Ammon's horn (tissue), 1 donor: ENCODE measurements at regions not wholly inside any gene's neighbourhood (a gene's known extent, or its start where the extent isn't known, plus 50 kb on each side); places are given as distances from the start of the nearest gene placed in this dataset.

Experiments used
- DNase-seq: peaks from one replicate; pipeline ENCODE4 v3.0.0-alpha.2; 2016; ENCODE audit warnings: low spot score

DNA sequence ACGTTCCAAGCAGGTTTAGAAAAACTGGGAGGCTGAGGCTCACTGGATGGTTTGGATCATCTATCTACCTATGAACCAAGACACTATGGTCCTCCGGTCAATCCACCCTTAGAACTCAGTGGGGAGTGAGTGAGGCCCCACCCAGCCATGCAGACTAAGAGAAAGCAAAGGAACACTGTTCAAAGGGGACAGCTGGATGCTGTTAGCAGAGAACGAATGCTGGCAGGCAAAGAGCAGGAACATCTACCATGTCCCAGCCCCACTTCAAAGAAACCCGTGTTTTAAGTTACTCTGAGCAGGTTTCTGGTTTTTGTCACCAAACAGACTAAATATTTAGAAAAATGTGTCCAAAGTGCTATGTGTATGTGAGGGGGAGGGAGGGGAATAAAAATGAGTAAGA is 183.4 kb upstream of the XYLT1 start:
- no peak for DNase-seq

DNA sequence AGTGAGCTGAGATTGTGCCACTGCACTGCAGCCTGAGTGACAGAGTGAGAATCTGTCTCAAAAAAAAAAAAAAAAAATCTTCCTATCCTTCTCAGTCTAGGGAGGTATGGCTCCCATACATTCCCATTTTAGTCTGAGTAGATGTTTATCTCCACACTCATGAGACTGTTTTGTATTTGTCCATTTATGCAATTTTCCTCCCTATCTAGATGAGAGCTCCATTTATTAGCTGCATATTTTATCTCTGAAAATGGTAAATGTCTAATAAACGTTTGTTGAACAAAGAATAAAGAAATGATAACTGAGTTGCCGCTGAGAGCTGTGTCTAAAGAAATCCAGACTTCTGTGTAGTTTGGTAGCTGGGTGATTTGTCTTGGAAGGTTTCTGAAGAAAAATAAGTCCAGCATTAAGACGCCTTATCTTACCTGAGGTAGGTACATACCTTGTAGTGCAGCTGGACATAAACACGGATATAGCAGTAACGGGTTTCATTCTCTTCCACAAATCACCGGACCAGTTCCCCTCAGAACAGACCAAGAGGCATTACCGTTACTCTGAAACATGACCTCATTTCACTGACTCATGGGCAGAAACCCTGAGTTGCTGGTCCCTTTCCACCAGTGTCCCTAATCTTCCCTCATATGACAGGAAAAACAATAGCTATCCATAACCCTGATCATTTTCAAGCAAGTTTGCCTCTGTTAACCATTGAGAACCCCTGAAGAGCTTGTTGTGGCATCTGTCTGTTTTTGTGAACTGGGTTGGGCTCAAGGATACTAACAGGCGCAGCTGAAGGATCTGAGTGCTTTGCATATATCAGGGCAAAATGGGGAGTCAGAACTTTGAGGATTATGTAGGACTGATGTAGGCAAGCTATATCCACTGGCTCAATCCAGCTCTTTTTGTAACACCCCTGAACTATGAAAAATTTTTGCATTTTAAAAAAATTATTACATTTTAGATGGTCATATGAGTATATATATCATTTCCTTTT is 177.4 kb upstream of the XYLT1 start:
- no peak for DNase-seq

DNA sequence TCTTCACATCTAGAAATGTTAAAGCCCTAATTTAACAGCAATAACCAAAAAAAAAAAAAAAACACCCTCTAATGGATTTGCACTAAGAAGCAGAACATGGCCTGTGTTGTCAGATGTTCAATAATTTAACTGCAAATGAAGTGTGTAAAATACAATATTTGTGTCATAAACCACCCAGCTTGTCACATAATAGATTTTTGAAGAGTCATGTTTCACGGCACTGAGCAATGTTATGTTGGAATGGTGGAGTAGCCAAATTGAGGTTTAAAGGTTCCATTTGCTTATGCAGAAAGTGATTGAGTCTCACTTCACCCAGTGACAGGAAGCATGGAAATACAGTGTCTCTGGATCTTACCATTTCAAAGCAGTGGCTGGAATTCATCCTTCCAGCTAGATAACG is 173.2 kb upstream of the XYLT1 start:
- no peak for DNase-seq

DNA sequence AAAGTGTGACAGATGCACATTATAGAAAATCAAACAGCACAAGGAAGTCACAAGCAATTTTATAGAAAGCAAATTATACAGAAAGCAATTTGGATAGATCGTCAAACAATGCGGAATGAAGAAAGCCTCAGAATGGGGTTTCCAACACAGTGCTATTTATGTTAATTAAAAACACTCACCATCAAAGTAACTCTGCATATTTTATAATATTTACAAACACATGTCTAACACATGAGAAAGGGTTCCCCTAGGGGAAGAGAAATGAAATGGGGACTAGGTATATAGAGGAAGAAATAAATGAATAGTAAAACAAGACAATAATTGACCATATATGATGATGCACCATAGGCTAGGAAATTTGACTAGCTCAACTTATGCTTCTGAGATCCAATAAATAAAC is 171.2 kb upstream of the XYLT1 start:
- DNase-seq: no peak

DNA sequence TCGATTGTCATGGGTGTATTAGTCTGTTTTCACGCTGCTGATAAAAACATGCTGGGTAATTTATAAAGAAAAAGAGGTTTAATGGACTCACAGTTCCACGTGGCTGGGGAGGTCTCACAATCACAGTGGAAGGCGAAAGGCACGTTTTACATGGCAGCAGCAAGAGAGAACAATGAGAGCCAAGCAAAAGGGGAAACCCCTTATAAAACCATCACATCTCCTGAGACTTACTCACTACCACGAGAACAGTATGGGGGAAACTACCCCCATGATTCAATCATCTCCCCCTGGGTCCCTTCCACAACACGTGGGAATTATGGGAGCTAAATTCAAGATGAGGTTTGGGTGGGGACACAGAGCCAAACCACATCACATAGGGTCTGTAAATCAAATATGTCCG is 167.4 kb upstream of the XYLT1 start:
- DNase-seq: no peak

DNA sequence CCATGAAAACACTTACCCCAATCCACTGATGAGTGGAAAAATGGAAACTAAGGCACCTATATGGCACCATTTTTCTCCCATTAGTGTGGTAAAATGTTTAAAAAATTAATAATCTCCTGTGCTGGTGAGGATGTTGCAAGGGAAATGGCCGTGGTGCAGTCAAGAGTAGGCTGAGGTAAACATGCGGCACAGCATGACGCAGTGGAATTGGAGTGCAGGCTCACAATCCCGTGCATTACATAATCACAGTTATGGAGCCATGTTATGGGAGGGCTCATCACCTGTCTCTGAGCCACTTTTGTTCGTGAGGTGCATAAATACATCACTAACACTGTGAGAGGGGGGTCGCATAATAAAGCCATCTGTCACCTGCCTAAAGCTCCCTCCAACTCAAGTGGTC is 164.4 kb upstream of the XYLT1 start:
- DNase-seq: no peak

DNA sequence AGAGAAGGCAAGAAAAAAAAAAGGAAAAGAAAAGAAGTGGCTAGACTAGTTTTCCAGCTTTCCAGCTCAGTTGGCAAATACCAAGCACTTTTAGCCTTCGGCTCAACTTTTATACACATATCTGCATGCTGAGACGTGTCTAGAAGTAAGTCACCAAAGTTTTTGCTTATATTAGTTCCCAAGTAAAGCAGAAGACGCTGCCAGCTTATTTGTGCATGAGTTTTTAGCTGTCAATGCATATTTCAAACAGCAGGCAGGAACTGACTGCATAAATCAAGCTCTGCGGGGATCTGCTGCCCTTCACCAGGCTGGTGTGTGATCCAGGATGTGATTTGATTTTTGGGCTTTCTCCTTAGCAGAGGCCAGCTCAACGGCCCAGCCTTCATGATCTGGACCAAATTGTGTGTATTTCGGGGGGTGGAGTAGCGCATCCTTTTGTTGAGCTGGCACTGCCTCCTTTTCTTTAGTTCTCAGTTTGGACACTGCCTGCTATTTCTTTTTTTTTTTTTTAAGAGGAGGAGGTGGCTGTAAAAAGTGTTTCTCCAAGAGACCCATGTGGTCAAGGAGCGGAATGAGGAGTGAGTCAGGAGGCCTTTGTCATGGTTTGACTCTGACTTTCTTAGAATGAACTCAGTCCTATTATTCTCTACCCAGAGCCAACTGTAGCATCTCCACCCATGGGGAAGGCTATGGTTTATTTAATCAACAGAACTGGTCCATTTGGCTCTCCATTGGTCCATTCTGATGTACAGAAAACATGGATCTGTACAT is 162.6 kb upstream of the XYLT1 start:
- no peak for DNase-seq

DNA sequence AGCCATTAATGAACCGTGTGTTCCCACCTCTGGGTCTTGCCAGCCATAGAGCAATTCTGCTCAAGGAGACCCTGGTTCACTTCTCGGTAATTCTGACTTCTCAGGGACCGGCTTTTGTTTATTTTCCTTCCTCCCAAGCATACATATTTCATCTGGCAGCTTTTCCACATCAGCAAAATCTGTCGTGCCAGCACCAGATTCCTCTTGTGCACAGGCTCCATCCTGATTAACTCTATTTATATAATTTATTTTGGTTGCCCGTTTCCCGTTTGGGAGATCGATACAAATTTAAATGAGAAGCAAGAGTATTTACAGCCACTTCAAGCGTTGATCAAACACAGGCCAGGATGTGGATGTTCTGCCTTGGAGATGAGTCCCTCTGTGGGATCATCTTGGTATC is 161.9 kb upstream of the XYLT1 start:
- no peak for DNase-seq

DNA sequence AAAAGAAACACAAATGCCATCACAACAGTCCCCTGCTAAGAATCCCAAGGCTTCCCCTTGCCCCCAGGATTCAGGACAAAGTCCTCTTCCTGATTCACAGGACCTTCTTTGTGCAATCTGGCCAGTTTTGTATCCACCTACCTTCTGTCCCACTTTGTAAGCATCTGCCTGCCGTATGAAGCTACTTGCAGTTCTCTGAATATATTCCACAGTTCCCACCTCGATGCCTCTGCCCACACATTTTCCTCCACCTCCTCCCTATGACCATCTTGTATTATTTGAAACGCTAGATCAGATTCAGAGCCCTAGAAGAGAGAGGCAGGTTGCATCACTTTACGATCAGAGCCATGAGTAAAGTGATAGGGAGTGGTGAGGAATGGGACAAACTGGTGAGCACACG is 159.2 kb upstream of the XYLT1 start:
- peak; percentile 13 for DNase-seq

DNA sequence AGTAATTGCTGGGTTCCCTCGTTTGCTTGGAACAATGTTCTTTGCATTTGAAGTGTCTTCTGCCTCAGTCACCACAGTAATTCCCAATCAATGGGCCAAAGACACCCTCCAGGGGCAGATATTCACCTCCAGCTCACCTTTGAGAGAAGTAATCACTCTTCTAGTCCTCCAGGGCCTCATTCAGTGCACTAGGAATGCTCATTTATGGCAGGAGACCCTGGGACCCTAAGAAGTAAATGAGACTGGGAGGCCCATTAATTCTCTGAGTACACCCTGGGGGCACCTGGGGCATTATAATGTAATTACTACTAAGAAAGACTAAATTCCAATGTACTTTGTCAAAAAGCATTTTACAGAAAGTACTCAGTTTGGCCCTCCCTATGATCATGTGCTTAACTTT is 158.2 kb upstream of the XYLT1 start:
- no peak for DNase-seq

DNA sequence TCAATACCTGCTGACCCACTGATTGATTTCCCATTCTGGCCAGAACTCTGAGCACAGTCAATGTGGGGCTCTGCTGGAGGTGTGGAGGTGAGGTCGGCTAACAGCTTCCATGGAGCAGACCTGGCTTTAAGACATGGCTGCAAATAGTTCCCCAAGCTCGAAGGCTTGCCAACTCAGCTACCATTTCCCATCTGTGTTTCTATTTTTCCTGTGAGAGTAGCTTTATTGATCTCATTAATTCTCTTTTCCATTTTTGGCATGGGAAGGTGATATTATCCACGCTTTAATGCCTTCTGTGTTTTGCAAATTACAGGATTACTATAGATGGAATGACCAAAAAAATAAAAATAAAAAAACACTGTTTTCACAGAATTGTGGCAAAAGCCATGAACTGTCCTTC is 151.6 kb upstream of the XYLT1 start:
- DNase-seq: peak; percentile 4

DNA sequence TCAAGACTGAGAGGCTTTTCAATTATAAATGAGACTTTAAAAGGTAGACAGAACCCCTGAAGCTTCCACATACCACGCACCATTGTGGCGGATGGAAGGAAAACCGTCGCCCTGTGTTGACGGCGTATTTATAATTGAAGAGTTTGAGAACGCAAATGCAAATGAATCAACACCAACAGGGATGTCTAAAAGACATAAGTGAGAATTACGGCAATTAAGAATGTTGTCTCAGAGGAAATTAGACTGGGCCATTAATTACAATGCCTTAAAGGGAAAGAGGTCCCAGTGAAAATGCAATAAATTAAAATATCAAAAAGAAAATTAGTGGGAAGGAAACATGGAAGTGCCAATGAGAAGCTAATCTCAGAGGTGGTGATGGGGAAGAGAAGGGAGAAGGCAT is 148.5 kb upstream of the XYLT1 start:
- no peak for DNase-seq

DNA sequence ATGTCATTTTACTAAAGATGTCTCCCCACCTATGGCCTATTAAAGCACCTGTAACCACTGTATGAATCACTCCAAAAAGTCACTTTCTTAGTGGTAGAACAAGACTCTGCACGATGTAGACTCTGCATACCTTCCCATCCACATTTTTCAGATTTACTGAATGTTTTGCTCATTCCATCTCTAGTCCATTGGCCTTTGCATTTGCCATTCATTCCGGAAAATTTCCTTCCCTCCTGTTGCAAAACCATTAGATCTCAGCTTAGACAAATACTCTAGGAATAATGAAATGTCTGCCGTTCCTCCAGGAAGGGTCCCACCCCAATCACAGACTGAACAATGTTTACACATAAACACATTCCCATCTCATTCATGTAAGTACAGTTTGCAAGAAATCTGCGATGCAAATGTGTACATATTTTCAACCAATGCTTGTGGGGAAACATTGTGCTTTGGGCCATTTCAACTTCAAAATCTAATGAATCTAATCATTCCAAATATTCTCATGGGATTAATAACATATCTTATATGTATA is 146.3 kb upstream of the XYLT1 start:
- DNase-seq: no peak

DNA sequence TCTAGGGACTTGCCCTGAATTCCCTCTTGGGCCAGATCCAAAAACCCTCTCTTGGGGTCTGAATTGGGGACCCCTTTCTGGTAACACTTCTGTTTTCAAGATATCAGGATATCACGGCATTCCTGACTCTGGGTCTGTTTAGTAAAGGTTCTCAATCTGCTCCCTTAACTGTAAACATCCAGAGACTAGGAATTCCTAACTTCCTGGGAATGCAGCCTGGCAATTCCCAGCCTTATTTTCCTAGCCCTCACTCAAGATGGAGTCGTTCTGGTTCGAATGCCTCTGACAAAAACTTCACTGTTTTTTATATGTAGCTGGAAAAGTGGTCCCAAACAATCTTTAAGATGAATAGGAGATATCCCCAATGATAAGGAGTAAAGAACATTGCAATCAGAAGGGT is 141.6 kb upstream of the XYLT1 start:
- DNase-seq: no peak

DNA sequence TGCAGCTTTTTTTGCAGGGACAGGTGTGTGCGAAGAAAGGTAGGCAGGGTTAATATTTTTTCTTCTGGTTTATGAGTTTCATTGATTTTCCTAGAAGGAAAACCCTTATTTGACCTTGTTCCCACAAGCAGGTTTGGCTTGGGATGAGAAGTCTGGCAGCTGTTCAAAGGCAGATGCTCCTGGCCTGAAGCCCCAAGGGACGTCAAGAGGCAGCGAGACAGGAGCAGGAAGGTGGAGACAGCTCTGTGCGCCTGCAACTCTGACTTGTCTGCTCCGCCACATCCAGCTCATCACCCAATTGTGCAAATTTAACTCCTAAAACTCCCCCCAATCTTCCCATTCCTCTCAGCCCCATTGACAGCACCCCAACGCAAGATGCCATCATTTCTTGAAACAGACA is 136.8 kb upstream of the XYLT1 start:
- DNase-seq: no peak

DNA sequence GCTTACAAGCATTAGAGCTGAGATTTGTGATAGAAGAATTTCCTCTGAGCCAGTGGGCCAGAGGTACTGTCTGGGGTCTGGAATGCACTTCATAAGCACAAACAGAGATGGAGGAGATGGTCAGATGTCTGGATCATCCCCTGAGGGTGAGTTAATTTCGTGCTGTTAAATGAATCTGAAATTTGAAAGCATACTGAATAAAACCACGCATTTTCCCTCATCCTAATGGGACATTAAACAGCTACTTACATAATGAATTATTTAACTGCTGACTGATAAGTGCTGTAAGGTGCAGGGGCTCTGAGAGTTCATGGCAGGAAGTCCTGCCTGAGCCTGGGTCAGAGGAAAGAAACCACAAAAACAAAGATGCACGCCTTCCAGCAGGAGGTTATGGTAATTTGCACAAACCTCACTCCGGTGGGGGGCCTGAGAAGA is 136.3 kb upstream of the XYLT1 start:
- DNase-seq: no peak

DNA sequence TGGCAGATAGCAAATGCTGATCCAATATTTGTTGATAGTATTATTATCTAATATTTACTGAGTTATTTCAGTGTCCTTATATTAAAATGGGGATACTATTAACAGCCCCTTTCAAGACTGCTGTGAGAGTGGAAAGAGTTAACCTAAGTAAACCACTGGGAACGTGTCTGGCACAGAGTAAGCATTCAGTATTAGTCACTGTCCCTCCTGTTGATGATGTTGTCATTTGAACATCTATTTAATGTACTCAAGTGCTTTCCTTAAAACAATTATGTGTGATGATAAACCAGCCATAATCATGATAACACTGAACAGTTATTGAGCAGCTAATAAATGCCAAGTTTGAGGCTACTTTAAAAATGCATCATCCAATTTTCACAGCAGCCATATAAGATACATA is 135.7 kb upstream of the XYLT1 start:
- no peak for DNase-seq

DNA sequence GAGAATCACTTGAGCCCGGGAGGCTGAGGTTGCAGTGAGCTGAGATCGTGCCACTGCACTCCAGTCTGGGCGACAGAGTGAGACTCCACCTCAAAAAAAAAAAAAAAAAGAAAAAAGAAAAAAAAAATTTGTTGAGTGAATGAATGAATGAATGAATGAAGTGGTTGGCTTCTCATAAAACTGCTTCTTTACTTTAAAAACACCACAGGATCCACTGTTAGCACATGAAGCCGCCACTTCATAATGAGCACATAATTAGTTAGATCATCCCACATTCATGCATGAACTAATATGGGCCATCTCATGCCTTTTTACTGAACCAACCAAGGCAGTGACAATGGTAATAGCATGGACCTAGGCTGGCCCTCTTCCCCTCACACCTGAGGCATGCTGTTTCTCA is 135.0 kb upstream of the XYLT1 start:
- DNase-seq: no peak

DNA sequence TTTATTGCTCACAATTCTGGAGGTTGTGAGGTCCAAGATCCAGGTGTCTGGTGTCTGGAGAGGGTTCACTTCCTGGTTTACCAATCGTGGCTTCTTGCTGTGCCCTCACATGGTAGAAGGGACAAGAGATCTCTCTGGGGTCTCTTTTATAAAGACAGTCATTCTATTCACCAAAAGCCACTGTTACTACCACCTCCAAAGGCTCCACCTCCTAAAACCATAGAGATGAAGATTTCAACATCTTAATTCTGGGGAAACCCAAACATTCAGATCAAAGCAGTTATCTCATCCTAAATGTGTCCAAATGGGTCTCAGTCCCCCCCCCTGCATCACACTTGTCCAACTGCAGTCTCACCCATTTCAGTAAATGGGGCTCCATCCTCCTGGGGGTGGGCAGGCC is 132.9 kb upstream of the XYLT1 start:
- no peak for DNase-seq

DNA sequence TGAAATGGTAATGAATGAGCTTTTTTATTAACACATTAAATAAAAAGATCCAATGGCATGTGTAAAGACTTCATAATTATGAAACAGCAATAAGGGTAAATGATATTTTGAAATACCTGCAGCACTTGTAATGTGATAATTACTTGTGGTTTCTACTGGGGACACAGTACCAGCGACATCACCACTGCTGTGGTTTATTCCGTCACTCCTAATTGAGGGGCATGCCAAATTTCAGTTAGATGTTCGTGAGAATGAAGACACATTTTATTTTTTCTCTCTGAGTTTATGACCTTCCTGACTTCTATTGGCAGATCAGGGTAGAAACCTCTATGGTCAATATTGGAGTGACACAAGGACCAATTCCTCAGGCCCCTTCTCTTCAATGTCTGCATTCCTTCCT is 131.9 kb upstream of the XYLT1 start:
- no peak for DNase-seq

DNA sequence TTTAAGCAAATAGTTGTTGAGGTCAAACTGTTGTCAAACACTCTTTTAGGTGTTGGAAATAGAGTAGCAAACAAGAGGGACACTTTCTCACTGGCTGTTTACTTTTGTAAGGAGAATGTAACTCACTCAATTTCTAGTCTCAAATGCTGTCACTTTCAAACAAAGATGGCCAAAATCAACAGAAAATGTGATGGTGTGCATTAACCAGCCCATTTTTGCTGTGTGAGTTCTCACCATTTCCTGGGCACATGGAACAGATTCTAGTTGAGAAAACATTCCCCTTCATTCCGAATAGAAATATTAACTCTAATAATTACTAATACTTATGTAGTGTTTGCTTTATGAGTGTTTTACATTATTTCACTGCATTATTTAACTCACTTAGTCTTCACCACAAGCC is 128.2 kb upstream of the XYLT1 start:
- no peak for DNase-seq

DNA sequence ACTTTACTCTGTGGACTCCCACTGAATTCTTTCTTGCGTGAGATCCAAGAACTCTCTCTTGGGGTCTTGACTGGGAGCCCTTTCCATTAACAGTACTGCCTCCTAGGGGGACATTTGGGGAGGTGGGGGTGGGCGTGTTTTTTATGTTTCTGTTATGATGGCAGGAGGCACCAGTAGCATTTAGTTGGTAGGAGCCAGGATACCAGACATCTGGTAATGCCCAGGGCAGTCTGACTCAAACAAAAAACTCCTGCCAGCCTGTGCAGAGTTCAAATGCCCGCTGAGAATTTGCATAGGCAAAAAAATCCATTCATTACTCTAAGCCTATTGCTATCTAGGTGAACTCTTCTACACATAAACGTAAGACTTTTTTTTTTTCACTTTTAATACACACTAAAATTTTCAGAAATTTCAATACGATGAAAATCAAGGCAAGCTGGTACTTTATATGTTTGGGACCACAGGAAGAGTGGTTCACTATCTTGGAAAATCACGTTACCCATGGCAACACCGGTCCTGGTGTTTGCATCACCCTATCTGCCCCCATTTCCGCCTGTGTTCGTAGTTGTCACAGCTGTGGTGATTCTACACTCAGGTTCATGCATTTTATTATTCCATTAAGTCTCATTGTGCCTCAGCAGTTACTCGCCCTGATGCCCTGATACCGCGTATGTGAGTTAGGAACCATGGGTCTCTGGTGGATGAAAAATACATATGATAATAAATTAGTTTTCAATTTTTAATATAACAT is 121.1 kb upstream of the XYLT1 start:
- no peak for DNase-seq
